DOHH2 (cell line): ENCODE measurements at regions not wholly inside any gene's neighbourhood (a gene's known extent, or its start where the extent isn't known, plus 50 kb on each side); places are given as distances from the start of the nearest gene placed in this dataset.

Source experiments
- H3F3A ChIP-seq: fragments of 200-600 bp; sonication (generic), shearing (Covaris generic); 2 replicates; pipeline ENCODE4 v1.6.0; 2016; ENCODE audit warnings: antibody characterized with exemption, mild to moderate bottlenecking; ENCODE audit not compliant: control insufficient read depth, insufficient read depth
- H3K27ac ChIP-seq: fragments of 200-600 bp; sonication (generic); 2 replicates; pipeline ENCODE4 v1.5.1; 2014; ENCODE audit warnings: low read depth, mild to moderate bottlenecking, low read length, moderate library complexity
- H3K27me3 ChIP-seq: fragments of 200-600 bp; sonication (generic); 2 replicates; pipeline ENCODE4 v1.6.1; 2014; ENCODE audit warnings: mild to moderate bottlenecking, low read length, mixed read lengths; ENCODE audit not compliant: control insufficient read depth
- H3K36me3 ChIP-seq: fragments of 200-600 bp; sonication (generic); 2 replicates; pipeline ENCODE4 v1.6.1; 2014; ENCODE audit warnings: mild to moderate bottlenecking, low read length, moderate library complexity, mixed read lengths; ENCODE audit not compliant: control insufficient read depth
- H3K4me1 ChIP-seq: fragments of 200-600 bp; sonication (generic); 2 replicates; pipeline ENCODE4 v1.6.1; 2014; ENCODE audit warnings: mild to moderate bottlenecking, low read length, mixed read lengths; ENCODE audit not compliant: control insufficient read depth
- H3K4me2 ChIP-seq: fragments of 200-600 bp; sonication (generic); 2 replicates; pipeline ENCODE4 v1.6.0; 2014; ENCODE audit warnings: mild to moderate bottlenecking, low read length, moderate library complexity
- H3K4me3 ChIP-seq: fragments of 200-600 bp; sonication (generic); 2 replicates; pipeline ENCODE4 v1.5.1; 2014; ENCODE audit warnings: mild to moderate bottlenecking, low read length, mixed read lengths
- H3K79me2 ChIP-seq: fragments of 200-600 bp; sonication (generic); 2 replicates; pipeline ENCODE4 v1.6.1; 2014; ENCODE audit warnings: mild to moderate bottlenecking, low read length, mixed read lengths; ENCODE audit not compliant: control insufficient read depth
- H3K9me2 ChIP-seq: fragments of 200-600 bp; sonication (generic); replicated peaks from 2 replicates; pipeline ENCODE4 v1.6.1; 2014; ENCODE audit warnings: mild to moderate bottlenecking, low read length, mixed read lengths; ENCODE audit not compliant: control insufficient read depth
- H3K9me3 ChIP-seq: fragments of 200-600 bp; sonication (generic); 2 replicates; pipeline ENCODE4 v1.6.1; 2014; ENCODE audit warnings: antibody characterized with exemption, low read length, mixed read lengths; ENCODE audit not compliant: control insufficient read depth, insufficient read depth
- H4K20me1 ChIP-seq: fragments of 200-600 bp; sonication (generic); 2 replicates; pipeline ENCODE4 v1.6.0; 2014; ENCODE audit warnings: low read depth, mild to moderate bottlenecking, antibody characterized with exemption, low read length, moderate library complexity; ENCODE audit not compliant: control insufficient read depth, insufficient read depth
- CTCF ChIP-seq: fragments of 200-600 bp; sonication (generic); IDR thresholded peaks from one replicate; pipeline ENCODE4 v1.5.1; 2014; ENCODE audit warnings: antibody characterized with exemption, mild to moderate bottlenecking, low read depth, low read length; ENCODE audit not compliant: poor library complexity, severe bottlenecking
- EZH2phosphoT487 ChIP-seq: fragments of 200-600 bp; sonication (generic); IDR thresholded peaks from 2 replicates; pipeline ENCODE4 v1.6.1; 2017; ENCODE audit warnings: borderline replicate concordance, mild to moderate bottlenecking, antibody characterized with exemption, low read length, moderate library complexity, mixed read lengths

GRCh38 chr19:27689734-27690241, 1523.2 kb downstream of the UQCRFS1 start:
- Histone ChIP-seq H3K9me2 (no peaks in the 10 kb centered on the region), H3K27ac (no peak overlapping the region), H3K4me2 (no peak overlapping the region), H3K79me2 (no peaks in the 10 kb centered on the region), H3K4me1 (no peaks in the 10 kb centered on the region), H4K20me1 (no peaks in the 10 kb centered on the region), H3K9me3 (peaks cover 13% of the 10 kb centered on the region; the same call in 1 of the 2 replicates), H3K27me3 (no peaks in the 10 kb centered on the region), H3F3A (no peaks in the 10 kb centered on the region), H3K4me3 (no peak overlapping the region), H3K36me3 (no peaks in the 10 kb centered on the region)
- TF ChIP-seq EZH2phosphoT487 (no peak), CTCF (no peak)

- Histone ChIP-seq H3K36me3 (no peaks in the 10 kb centered on the region), H3K27me3 (no peaks in the 10 kb centered on the region), H3K9me3 (no peaks in the 10 kb centered on the region), H3K4me2 (no peak overlapping the region), H4K20me1 (no peaks in the 10 kb centered on the region), H3K4me1 (no peaks in the 10 kb centered on the region), H3K27ac (no peak overlapping the region), H3K79me2 (no peaks in the 10 kb centered on the region), H3K9me2 (no peaks in the 10 kb centered on the region), H3K4me3 (no peak overlapping the region), H3F3A (no peaks in the 10 kb centered on the region)
- TF ChIP-seq CTCF: no peak
Measured at GRCh38 chr19:27684293-27684692, 1528.7 kb downstream of the UQCRFS1 start.

- Histone ChIP-seq H3K27me3 (no peaks in the 10 kb centered on the region), H3K4me2 (no peak overlapping the region), H3K4me3 (no peak overlapping the region), H3K36me3 (no peaks in the 10 kb centered on the region), H3K9me3 (no peaks in the 10 kb centered on the region), H4K20me1 (no peaks in the 10 kb centered on the region), H3K9me2 (no peaks in the 10 kb centered on the region), H3K79me2 (no peaks in the 10 kb centered on the region), H3F3A (no peaks in the 10 kb centered on the region), H3K4me1 (no peaks in the 10 kb centered on the region), H3K27ac (no peak overlapping the region)
- no peak for TF ChIP-seq EZH2phosphoT487
Measured at GRCh38 chr19:27681972-27682371, 1531.0 kb downstream of the UQCRFS1 start.

GRCh38 chr19:27679905-27680304, 1533.0 kb downstream of the UQCRFS1 start:
- Histone ChIP-seq H3K9me3 (peaks cover 5% of the 10 kb centered on the region; the same call in 1 of the 2 replicates), H3K27ac (no peak overlapping the region), H3K9me2 (no peaks in the 10 kb centered on the region), H3K79me2 (no peaks in the 10 kb centered on the region), H3K4me3 (no peak overlapping the region), H3K27me3 (no peaks in the 10 kb centered on the region), H3K36me3 (no peaks in the 10 kb centered on the region), H4K20me1 (no peaks in the 10 kb centered on the region), H3F3A (no peaks in the 10 kb centered on the region), H3K4me2 (no peak overlapping the region), H3K4me1 (no peaks in the 10 kb centered on the region)
- TF ChIP-seq CTCF (no peak), EZH2phosphoT487 (no peak)
